GM21619 (cell line): ENCODE measurements at regions not wholly inside any gene's neighbourhood (a gene's known extent, or its start where the extent isn't known, plus 50 kb on each side); places are given as distances from the start of the nearest gene placed in this dataset.

Source experiments
- ATAC-seq: cut with Tn5 transposase; IDR thresholded peaks from one replicate; pipeline ENCODE4 v1.9.1; 2021; ENCODE audit not compliant: unreplicated experiment

- no peak for ATAC-seq
Observed at GRCh38 chr1:72848997-72849396, 566.7 kb upstream of the NEGR1 start.

- ATAC-seq: no peak
Observed at GRCh38 chr1:72847651-72848050, 565.3 kb upstream of the NEGR1 start.

- no peak for ATAC-seq
Observed at GRCh38 chr1:72846476-72847278, 564.3 kb upstream of the NEGR1 start.

GRCh38 chr1:72845981-72846380 is 563.6 kb upstream of the NEGR1 start:
- ATAC-seq: no peak

- no peak for ATAC-seq
Observed at GRCh38 chr1:72845381-72845780, 563.0 kb upstream of the NEGR1 start.

- ATAC-seq: no peak
Observed at GRCh38 chr1:72837781-72838180, 555.4 kb upstream of the NEGR1 start.

GRCh38 chr1:72830606-72831390 is 548.5 kb upstream of the NEGR1 start:
- ATAC-seq: no peak

- ATAC-seq: no peak
Observed at GRCh38 chr1:72827278-72827677, 544.9 kb upstream of the NEGR1 start.

- no peak for ATAC-seq
Observed at GRCh38 chr1:72804541-72804940, 522.2 kb upstream of the NEGR1 start.

- no peak for ATAC-seq
Observed at GRCh38 chr1:72781038-72781437, 498.7 kb upstream of the NEGR1 start.

- ATAC-seq: no peak
Observed at GRCh38 chr1:72780212-72780611, 497.9 kb upstream of the NEGR1 start.

GRCh38 chr1:72777918-72778317 is 495.6 kb upstream of the NEGR1 start:
- ATAC-seq: no peak

GRCh38 chr1:72763481-72763880 is 481.1 kb upstream of the NEGR1 start:
- ATAC-seq: no peak

GRCh38 chr1:72759486-72759885 is 477.1 kb upstream of the NEGR1 start:
- ATAC-seq: no peak

- ATAC-seq: no peak
Observed at GRCh38 chr1:72757843-72758242, 475.5 kb upstream of the NEGR1 start.

- ATAC-seq: no peak
Observed at GRCh38 chr1:72745413-72745812, 463.1 kb upstream of the NEGR1 start.

- ATAC-seq: no peak
Observed at GRCh38 chr1:72734415-72734814, 452.1 kb upstream of the NEGR1 start.

GRCh38 chr1:72724951-72725861 is 442.9 kb upstream of the NEGR1 start:
- ATAC-seq: no peak

GRCh38 chr1:72705921-72706320 is 423.6 kb upstream of the NEGR1 start:
- ATAC-seq: no peak

GRCh38 chr1:72704841-72705477 is 422.6 kb upstream of the NEGR1 start:
- no peak for ATAC-seq

- ATAC-seq: no peak
Observed at GRCh38 chr1:72697410-72697809, 415.1 kb upstream of the NEGR1 start.
